ENCODE measurements at regions not wholly inside any gene's neighbourhood (a gene's known extent, or its start where the extent isn't known, plus 50 kb on each side); places are given as distances from the start of the nearest gene placed in this dataset.
"Not testable (repeated sequence)": the region's sequence is repeated elsewhere in the genome, so short reads cannot be mapped to it uniquely, and the experiment has no call there.

- no peak for DNase-seq
These were observed 158.2 kb downstream of the SLC38A4 start for GRCh38 chr12:46667551-46667950.

DNA sequence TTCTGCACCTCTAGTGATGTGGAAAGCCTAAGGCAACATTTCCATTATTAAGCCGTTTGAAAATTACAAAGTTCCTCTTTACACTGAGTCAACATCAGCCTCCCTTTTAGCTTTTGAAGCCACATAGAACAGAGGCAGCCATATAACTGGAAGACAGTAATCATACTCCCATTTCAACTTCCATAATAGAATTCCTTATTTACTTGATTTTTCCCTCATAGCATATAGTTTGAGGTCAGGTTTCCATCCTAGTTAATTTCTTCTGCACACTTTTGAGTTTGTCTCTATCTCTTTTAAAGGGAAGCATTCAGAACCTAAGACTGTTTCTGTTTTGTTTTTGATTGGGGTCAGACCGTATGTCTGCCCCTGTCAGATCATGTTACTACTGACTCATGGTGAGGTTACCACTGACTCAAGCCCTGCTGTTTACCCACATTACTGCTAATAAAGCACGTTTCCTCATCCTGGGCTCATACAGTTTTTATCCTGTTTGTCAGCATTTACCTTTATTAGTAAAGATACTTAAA lies 161.0 kb downstream of the SLC38A4 start:
- no peak for DNase-seq

GRCh38 chr12:46663318-46663717 lies 162.5 kb downstream of the SLC38A4 start:
- DNase-seq, result no peak

DNA sequence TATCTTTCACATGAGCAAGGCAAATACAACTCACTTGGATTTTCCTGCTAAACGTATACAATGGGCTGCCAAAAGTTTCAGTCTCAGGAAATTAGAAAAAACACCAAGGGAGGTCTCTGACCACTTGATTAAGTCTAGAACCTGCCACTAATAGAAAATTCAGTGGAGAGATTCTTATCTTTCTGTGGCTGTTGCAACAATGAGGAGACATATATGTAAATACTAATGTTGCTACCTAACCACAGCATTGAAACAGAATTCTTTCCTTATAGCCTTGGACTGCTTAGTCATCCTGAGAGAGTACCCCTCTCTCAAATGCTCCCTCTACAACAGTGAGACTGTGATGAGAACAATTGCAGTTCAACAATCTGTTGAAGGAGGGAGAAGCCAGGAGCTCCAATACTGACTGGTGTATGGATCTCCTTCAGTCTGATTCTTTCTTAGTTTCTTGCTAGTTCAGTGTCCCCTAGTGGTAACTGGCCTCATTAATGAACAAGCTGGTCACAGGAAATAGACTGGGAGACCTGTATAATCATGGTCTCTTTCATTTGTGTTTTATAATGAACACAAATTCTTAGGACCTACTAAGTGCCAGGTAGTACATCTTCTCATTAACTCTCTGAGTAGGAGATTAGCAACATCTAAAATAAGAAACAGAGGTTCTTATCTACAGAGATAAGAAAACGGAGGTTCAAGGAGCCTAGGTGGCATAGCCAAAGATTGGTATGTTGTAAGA lies 164.5 kb downstream of the SLC38A4 start:
- peak; percentile 0 for DNase-seq

DNA sequence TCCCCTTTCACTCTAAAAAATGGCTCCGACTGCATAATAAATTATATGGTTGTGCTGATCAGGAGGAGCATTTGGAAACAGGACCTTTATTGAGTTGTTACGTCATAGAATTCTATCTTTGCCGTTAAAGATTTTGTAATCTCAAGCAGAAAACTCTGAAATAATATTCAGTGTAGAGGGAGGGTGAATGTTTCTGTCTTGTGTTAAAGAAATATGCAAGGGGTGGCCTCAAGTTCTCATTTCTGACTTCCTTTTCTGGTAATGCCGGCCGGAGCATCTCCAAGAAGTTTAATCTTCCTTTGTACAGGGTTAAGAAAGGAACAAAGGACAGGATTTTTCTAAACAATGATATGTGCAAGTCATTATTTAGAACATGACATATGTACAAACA lies 165.1 kb downstream of the SLC38A4 start:
- no peak for DNase-seq

DNA sequence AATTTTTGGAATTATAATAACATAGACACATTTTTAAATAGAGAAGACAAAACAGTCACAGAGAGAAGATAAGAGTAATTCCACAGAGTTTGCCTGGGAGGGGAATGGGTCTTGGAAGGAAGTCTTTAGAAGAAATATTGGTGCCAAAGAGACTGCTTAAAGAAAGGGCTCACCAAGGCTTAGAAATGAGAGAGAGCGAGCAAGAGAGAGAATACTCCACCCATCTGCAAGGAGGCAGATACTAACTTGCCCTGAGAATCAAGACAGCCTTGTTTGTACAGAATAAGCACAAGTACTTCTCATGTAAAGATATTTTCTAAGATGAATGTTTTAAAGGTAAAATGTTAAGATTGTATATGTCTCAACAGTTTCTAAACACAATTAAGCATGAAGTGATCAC lies 165.5 kb downstream of the SLC38A4 start:
- DNase-seq, result no peak

DNA sequence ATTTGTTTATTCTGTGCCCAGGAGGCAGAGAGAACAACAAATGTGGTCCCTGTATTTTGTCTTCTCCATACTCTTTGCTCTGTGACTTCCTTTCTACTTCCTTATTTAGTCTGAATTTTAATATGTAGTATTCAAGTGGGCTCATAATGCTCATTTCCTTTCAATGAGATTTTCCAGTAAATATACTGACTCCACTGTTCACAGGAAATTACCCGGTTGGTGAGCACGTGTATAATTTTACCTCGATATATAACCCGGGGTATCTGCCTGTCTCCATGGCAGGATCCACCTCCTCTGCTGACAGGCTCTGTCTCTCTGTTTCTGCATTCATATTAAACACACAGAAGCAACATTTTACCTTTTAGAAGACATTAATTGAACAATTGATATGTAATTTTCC lies 166.0 kb downstream of the SLC38A4 start:
- no peak for DNase-seq

- no peak for DNase-seq
These were observed 166.7 kb downstream of the SLC38A4 start for GRCh38 chr12:46659032-46659650.

DNA sequence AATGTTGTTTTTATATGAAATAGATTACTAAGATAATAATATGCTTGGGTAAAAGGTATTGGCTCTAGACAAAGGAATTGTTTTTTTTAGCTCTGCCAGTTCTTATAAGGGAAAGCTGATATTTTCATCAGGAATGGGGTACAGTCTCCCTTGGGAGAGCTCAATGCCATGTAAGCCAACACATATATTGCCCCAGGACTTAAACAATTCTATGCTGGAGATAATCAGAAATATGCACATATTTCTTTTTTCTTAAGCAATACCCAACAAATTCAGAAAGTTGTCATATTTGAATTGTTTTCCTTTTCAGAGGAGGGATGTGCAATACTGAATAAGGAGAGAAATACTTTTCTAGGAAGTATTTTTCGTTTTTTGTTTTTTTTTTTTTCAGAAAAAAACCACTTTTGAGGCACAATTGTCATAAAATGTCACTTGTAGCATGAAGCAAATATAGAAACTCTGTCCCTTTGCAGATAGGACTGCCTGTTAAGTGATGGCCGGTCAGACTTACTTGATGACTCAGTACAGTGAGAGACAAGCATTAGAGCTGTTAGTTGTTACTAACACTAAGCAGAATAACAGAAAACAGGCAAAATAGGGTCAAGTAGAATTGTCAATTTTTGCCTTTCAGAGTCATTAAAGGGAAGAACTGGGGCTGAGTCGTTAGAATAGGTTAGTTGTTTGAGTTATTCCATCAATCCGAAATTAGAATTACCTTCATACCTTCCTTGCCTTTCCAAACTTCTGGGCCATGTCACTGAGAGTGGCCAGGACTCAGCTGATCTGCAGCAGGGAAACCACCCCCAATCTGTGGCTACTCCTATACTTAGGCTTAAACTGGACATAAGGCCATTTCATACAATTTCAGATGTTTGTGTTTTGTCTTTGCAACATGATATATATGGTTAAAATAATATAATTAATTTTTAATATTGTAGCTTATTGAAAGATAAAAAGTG lies 168.1 kb downstream of the SLC38A4 start:
- no peak for DNase-seq

- DNase-seq, result not testable (repeated sequence)
These were observed 169.8 kb downstream of the SLC38A4 start for GRCh38 chr12:46655984-46656383.

- no peak for DNase-seq
These were observed 172.5 kb downstream of the SLC38A4 start for GRCh38 chr12:46653311-46653710.

GRCh38 chr12:46652692-46653091 lies 173.1 kb downstream of the SLC38A4 start:
- no peak for DNase-seq

- no peak for DNase-seq
These were observed 175.1 kb downstream of the SLC38A4 start for GRCh38 chr12:46650688-46651087.

- DNase-seq, result no peak
These were observed 176.4 kb downstream of the SLC38A4 start for GRCh38 chr12:46649433-46649832.

GRCh38 chr12:46647034-46647433 lies 178.8 kb downstream of the SLC38A4 start:
- no peak for DNase-seq

DNA sequence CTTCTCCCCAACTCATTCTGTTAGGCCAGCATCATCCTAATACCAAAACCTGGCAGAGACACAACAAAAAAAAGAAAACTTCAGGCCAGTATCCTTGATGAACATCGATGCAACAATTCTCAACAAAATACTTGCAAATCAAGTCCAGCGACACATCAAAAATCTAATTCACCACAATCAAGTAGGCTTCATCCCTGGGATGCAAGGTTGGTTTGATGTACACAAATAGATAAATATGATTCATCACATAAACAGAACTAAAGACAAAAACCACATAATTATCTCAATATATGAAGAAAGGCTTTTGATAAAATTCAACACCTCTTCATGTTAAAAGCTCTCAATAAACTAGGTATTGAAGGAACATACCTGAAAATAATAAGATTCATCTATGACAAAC lies 184.1 kb downstream of the SLC38A4 start:
- DNase-seq, result not testable (repeated sequence)

DNA sequence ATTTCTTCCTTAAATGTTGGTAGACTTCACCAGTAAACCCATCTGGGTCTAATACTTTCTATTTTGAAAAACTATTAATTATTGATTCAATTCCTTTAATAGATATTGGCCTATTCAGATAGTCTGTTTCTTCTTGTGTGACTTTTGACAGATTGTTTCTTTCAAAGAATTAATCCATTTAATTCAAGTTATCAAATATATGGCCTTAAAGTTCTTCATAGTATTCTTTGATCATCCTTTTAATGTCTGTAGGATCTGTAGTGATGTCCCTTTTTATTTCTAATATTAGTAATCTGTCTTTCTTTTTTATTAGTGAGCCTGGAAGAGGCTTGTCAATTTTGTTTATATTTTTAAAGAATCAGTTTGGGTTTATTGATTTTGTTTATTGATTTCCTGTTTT lies 190.0 kb downstream of the SLC38A4 start:
- DNase-seq, result no peak

- no peak for DNase-seq
These were observed 196.2 kb downstream of the SLC38A4 start for GRCh38 chr12:46629331-46630229.

GRCh38 chr12:46628176-46628575 lies 197.6 kb downstream of the SLC38A4 start:
- DNase-seq, result no peak

GRCh38 chr12:46627686-46628085 lies 198.1 kb downstream of the SLC38A4 start:
- no peak for DNase-seq

DNA sequence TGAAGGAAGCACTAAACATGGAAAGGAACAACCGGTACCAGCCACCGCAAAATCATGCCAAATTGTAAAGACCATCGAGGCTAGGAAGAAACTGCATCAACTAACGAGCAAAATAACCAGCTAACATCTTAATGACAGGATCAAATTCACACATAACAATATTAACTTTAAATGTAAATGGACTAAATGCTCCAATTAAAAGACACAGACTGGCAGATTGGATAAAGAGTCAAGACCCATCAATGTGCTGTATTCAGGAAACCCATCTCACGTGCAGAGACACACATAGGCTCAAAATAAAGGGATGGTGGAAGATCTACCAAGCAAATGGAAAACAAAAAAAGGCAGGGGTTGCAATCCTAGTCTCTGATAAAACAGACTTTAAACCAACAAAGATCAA lies 206.3 kb downstream of the SLC38A4 start:
- DNase-seq, result not testable (repeated sequence)

DNA sequence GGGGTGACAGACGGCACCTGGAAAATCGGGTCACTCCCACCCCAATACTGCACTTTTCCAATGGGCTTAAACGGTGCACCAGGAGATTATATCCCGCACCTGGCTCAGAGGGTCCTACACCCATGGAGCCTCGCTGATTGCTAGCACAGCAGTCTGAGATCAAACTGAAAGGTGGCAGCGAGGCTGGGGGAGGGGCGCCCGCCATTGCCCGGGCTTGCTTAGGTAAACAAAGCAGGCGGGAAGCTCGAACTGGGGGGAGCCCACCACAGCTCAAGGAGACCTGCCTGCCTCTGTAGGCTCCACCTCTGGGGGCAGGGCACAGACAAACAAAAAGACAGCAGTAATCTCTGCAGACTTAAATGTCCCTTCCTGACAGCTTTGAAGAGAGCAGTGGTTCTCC lies 208.1 kb downstream of the SLC38A4 start:
- not testable (repeated sequence) for DNase-seq

Data from NCI-H446 treated with DMSO at 0.1 percent for 48 hours (cell line).